Stimulated activated CD8-positive, alpha-beta memory T cell treated with anti-CD3 and anti-CD28 coated beads, Interleukin-15, amount 100 ng/mL, for 48 hours (primary cell): ENCODE measurements at regions not wholly inside any gene's neighbourhood (a gene's known extent, or its start where the extent isn't known, plus 50 kb on each side); places are given as distances from the start of the nearest gene placed in this dataset.
"Not testable (repeated sequence)": the region's sequence is repeated elsewhere in the genome, so short reads cannot be mapped to it uniquely, and the experiment has no call there.

Experiments used
- DNase-seq, 2 donors: peaks; one replicate each; pipeline ENCODE4 v3.0.0-alpha.2; 2020; ENCODE audit warnings: low read depth in 2 of 2

- peak; percentile 32 to 50 for DNase-seq
Observed at GRCh38 chr12:127125607-127126259, 1141.2 kb upstream of the TMEM132C start.

- DNase-seq: no peak
Observed at GRCh38 chr12:127126260-127126628, 1140.7 kb upstream of the TMEM132C start.

- no peak for DNase-seq
Observed at GRCh38 chr12:127127897-127128296, 1139.1 kb upstream of the TMEM132C start.

GRCh38 chr12:127130506-127131124 lies 1136.4 kb upstream of the TMEM132C start:
- DNase-seq: no peak

GRCh38 chr12:127133675-127134335 lies 1133.2 kb upstream of the TMEM132C start:
- DNase-seq: no peak

- DNase-seq: not testable (repeated sequence)
Observed at GRCh38 chr12:127140864-127141484, 1126.0 kb upstream of the TMEM132C start.

GRCh38 chr12:127143020-127143419 lies 1124.0 kb upstream of the TMEM132C start:
- no peak for DNase-seq

- no peak for DNase-seq
Observed at GRCh38 chr12:127144770-127145169, 1122.2 kb upstream of the TMEM132C start.

- DNase-seq: no peak
Observed at GRCh38 chr12:127145241-127145928, 1121.6 kb upstream of the TMEM132C start.

GRCh38 chr12:127145929-127146789 lies 1120.8 kb upstream of the TMEM132C start:
- peak; percentile 69 to 71 for DNase-seq

- DNase-seq: no peak
Observed at GRCh38 chr12:127146991-127147718, 1119.8 kb upstream of the TMEM132C start.

GRCh38 chr12:127147724-127148123 lies 1119.2 kb upstream of the TMEM132C start:
- DNase-seq: no peak

GRCh38 chr12:127148318-127148717 lies 1118.7 kb upstream of the TMEM132C start:
- no peak for DNase-seq

GRCh38 chr12:127149226-127149964 lies 1117.6 kb upstream of the TMEM132C start:
- DNase-seq: no peak

- DNase-seq: no peak
Observed at GRCh38 chr12:127150028-127150427, 1116.9 kb upstream of the TMEM132C start.

GRCh38 chr12:127150479-127150878 lies 1116.5 kb upstream of the TMEM132C start:
- DNase-seq: no peak

GRCh38 chr12:127150956-127151355 lies 1116.0 kb upstream of the TMEM132C start:
- DNase-seq: no peak

- no peak for DNase-seq
Observed at GRCh38 chr12:127153996-127154395, 1113.0 kb upstream of the TMEM132C start.

- not testable (repeated sequence) for DNase-seq
Observed at GRCh38 chr12:127154830-127155229, 1112.1 kb upstream of the TMEM132C start.
